K562 (cell line): ENCODE measurements at regions not wholly inside any gene's neighbourhood (a gene's known extent, or its start where the extent isn't known, plus 50 kb on each side); places are given as distances from the start of the nearest gene placed in this dataset.

ENCODE experiments used
- ATAC-seq: fragments of 200-7000 bp; cut with Tn5 transposase; 3 replicates; pipeline ENCODE4 v1.9.1; 2020; ENCODE audit warnings: moderate library complexity
- BruUV-seq: library from RNA; stranded (reverse); fragments of 400-500 nt; replicated peaks from 2 replicates; lab custom pipeline; 2021; lab: Mats Ljungman, UMichigan
- CTCF ChIA-PET: fragments of 300-600 bp; formaldehyde crosslinking; extraction: SDS; loops from one replicate; lab custom pipeline; 2021; ENCODE audit warnings: low intra/inter-chr PET ratio; lab: Yijun Ruan, JAX
- POLR2A ChIA-PET: fragments of 300-600, 350-650 bp; sonication (Branson Sonifier 250); formaldehyde crosslinking; extraction: SDS; loops from one replicate; lab custom pipeline; 2021; ENCODE audit warnings: antibody characterized with exemption, inconsistent platforms; lab: Yijun Ruan, JAX
- DNase-seq, 4 experiments: peaks; one replicate each; pipeline versions ENCODE4 v3.0.0 to v3.0.0-alpha.2; 2011 to 2018; ENCODE audit warnings: low spot score in 3 of 4, mixed read lengths in 3 of 4; ENCODE audit errors: extremely low read depth in 1 of 4
- FAIRE-seq: peaks from 2 replicates; lab custom pipeline; 2011; peaks lifted over from hg19 to GRCh38; lab: Jason Lieb, UNC
- H2AFZ ChIP-seq: 2 replicates; pipeline ENCODE4 v1.6.0; 2011; ENCODE audit warnings: low read depth, low read length, control low read depth, inconsistent platforms
- H3K27ac ChIP-seq: fragments of 200-600 bp; 3 replicates; pipeline ENCODE4 v1.8.0; 2011; ENCODE audit warnings: low read depth, mild to moderate bottlenecking, control low read depth, inconsistent platforms, low read length, moderate library complexity, mixed read lengths; ENCODE audit errors: extremely low read depth
- H3K27me3 ChIP-seq, 2 experiments: fragments of 300-600 bp in 1 of 2; 2 replicates in 1 of 2; 3 replicates in 1 of 2; pipeline versions ENCODE4 v1.6.0 to v1.8.0; 2011; ENCODE audit warnings: inconsistent platforms in 2 of 2, low read length in 2 of 2, mild to moderate bottlenecking in 1 of 2, mixed read lengths in 1 of 2, moderate library complexity in 1 of 2; ENCODE audit not compliant: control insufficient read depth in 2 of 2, insufficient read depth in 2 of 2
- H3K36me3 ChIP-seq: fragments of 300-600 bp; 3 replicates; pipeline ENCODE4 v1.8.0; 2011; ENCODE audit warnings: mild to moderate bottlenecking, low read length, inconsistent platforms; ENCODE audit not compliant: control insufficient read depth, insufficient read depth
- H3K4me1 ChIP-seq, 2 experiments: fragments of 200-600 bp in 1 of 2; replicated peaks in 1 of 2; 2 replicates in 1 of 2; 3 replicates in 1 of 2; pipeline versions ENCODE4 v1.5.1 to v1.8.0; 2011; ENCODE audit warnings: inconsistent platforms in 2 of 2, low read length in 2 of 2, mild to moderate bottlenecking in 1 of 2, mixed read lengths in 1 of 2, moderate library complexity in 1 of 2; ENCODE audit not compliant: control insufficient read depth in 2 of 2, insufficient read depth in 2 of 2
- H3K4me2 ChIP-seq: 2 replicates; pipeline ENCODE4 v1.6.1; 2011; ENCODE audit warnings: low read length, control low read depth, inconsistent platforms, mixed read lengths; ENCODE audit not compliant: insufficient read depth
- H3K4me3 ChIP-seq: fragments of 200-600 bp; sonication (generic), shearing (Covaris generic); 2 replicates; pipeline ENCODE4 v1.5.1; 2016; ENCODE audit warnings: control low read depth, inconsistent platforms
- H3K79me2 ChIP-seq: fragments of 200-600 bp; 3 replicates; pipeline ENCODE4 v1.8.0; 2011; ENCODE audit warnings: low read length, inconsistent platforms; ENCODE audit not compliant: control insufficient read depth, insufficient read depth
- H3K9ac ChIP-seq, 2 experiments: 2 replicates each; pipeline versions ENCODE4 v1.6.0 to v1.6.1; 2011; ENCODE audit warnings: low read depth in 2 of 2, low read length in 2 of 2, control low read depth in 1 of 2, inconsistent platforms in 1 of 2, mild to moderate bottlenecking in 1 of 2, mixed read lengths in 1 of 2; ENCODE audit not compliant: insufficient read depth in 1 of 2
- H3K9me1 ChIP-seq: one replicate; pipeline ENCODE4 v1.6.0; 2011; ENCODE audit warnings: inconsistent platforms, mild to moderate bottlenecking, low read length, moderate library complexity; ENCODE audit not compliant: control insufficient read depth, insufficient read depth
- H3K9me3 ChIP-seq: replicated peaks from 2 replicates; pipeline ENCODE4 v1.5.1; 2011; ENCODE audit warnings: low read depth, low read length, inconsistent platforms; ENCODE audit not compliant: control insufficient read depth, insufficient read depth
- H4K20me1 ChIP-seq: replicated peaks from 2 replicates; pipeline ENCODE4 v1.6.1; 2011; ENCODE audit warnings: low read length, inconsistent platforms, mixed read lengths; ENCODE audit not compliant: control insufficient read depth, insufficient read depth
- CBX2 ChIP-seq: fragments of 200-600 bp; sonication (generic); IDR thresholded peaks from one replicate; pipeline ENCODE4 v1.6.1; 2012; ENCODE audit warnings: mild to moderate bottlenecking, low read length, inconsistent platforms; ENCODE audit not compliant: insufficient read depth, poor library complexity, severe bottlenecking
- FOXP1 ChIP-seq: sonication (generic); formaldehyde crosslinking; IDR thresholded peaks from 2 replicates; pipeline ENCODE4 v1.8.0; 2022; ENCODE audit warnings: mild to moderate bottlenecking, missing genetic modification reagents
- L3MBTL2 ChIP-seq: fragments of 450-650 bp; IDR thresholded peaks from 2 replicates; pipeline ENCODE4 v1.6.1; 2016; ENCODE audit warnings: mild to moderate bottlenecking, moderate library complexity
- MTF1 ChIP-seq: fragments of 250-450 bp; sonication (Bioruptor Pico); IDR thresholded peaks from 2 replicates; pipeline ENCODE4 v1.9.0; 2021; ENCODE audit warnings: moderate library complexity, mild to moderate bottlenecking, inconsistent platforms, borderline replicate concordance
- NFIC ChIP-seq: fragments of 450-650 bp; IDR thresholded peaks from 2 replicates; pipeline ENCODE4 v1.6.1; 2017; ENCODE audit warnings: mild to moderate bottlenecking, inconsistent platforms
- NR2C2 ChIP-seq, 2 experiments: fragments of 200-800 bp in 1 of 2; sonication (Bioruptor generic) in 1 of 2; sonication (generic) in 1 of 2; formaldehyde crosslinking in 1 of 2; IDR thresholded peaks; 2 replicates each; pipeline versions ENCODE4 v1.6.1 to v1.8.0; 2016 to 2022; ENCODE audit warnings: mild to moderate bottlenecking in 1 of 2, missing compliant biosample characterization in 1 of 2, missing genetic modification characterization in 1 of 2, missing genetic modification reagents in 1 of 2
- SIN3B ChIP-seq: fragments of 450-650 bp; IDR thresholded peaks from 2 replicates; pipeline ENCODE4 v1.6.1; 2017; ENCODE audit warnings: low read depth, mild to moderate bottlenecking, moderate library complexity
- SLC30A9 ChIP-seq: fragments of 250-450 bp; sonication (Bioruptor Pico); IDR thresholded peaks from 2 replicates; pipeline ENCODE4 v1.8.0; 2022; ENCODE audit warnings: mild to moderate bottlenecking, moderate library complexity
- TCF7L2 ChIP-seq: fragments of 150-350 bp; IDR thresholded peaks from 2 replicates; pipeline ENCODE4 v1.6.1; 2016; ENCODE audit warnings: low read depth, mild to moderate bottlenecking, low read length, moderate library complexity
- TEAD4 ChIP-seq, 2 experiments: sonication (generic) in 1 of 2; formaldehyde crosslinking in 1 of 2; IDR thresholded peaks; 2 replicates each; pipeline versions ENCODE4 v1.6.1 to v1.8.0; 2012 to 2022; ENCODE audit warnings: borderline replicate concordance in 1 of 2, inconsistent platforms in 1 of 2, low read length in 1 of 2, mild to moderate bottlenecking in 1 of 2, missing genetic modification reagents in 1 of 2
- U2AF1 ChIP-seq: fragments of 200-400 bp; formaldehyde crosslinking; optimal IDR thresholded peaks from 2 replicates; pipeline ENCODE3; 2017; ENCODE audit warnings: mild to moderate bottlenecking, low read depth, low read length, moderate library complexity
- ZNF175 ChIP-seq: fragments of 200-800 bp; sonication (Bioruptor generic); IDR thresholded peaks from 2 replicates; pipeline ENCODE4 v1.6.1; 2016; ENCODE audit warnings: low read depth, mild to moderate bottlenecking, missing genetic modification characterization, missing compliant biosample characterization
- ZNF384 ChIP-seq: IDR thresholded peaks from 2 replicates; pipeline ENCODE4 v1.6.1; 2012; ENCODE audit warnings: low read depth, low read length, improper control_type of control experiment
- ZNF57 ChIP-seq: fragments of 450-650 bp; formaldehyde crosslinking; IDR thresholded peaks from 2 replicates; pipeline ENCODE4 v1.4.0; 2020; ENCODE audit warnings: mild to moderate bottlenecking, moderate library complexity
- WGBS: fragments of 100-300 bp; shearing (Covaris generic); methylation state at CpG from one replicate; pipeline ENCODE4 v1.1.6; 2016; ENCODE audit warnings: low coverage, mixed read lengths; ENCODE audit not compliant: insufficient coverage; ENCODE audit errors: missing lambda C conversion rate; 5-methylcytosine and 5-hydroxymethylcytosine counted together
- in situ Hi-C: fragments of 300-500 bp; cut with MboI; formaldehyde crosslinking; loops from 4 replicates; pipeline ENCODE4 v1.15.0; 2018; ENCODE audit warnings: inconsistent platforms, mixed read lengths
- intact Hi-C: fragments of 100-400 bp; cut with micrococcal nuclease; formaldehyde crosslinking; loops from 2 replicates; pipeline ENCODE4 v1.14.2; 2022
- TF ChIP-seq, protein P1 (sequence below): fragments of 250-450 bp; sonication (Bioruptor Pico); IDR thresholded peaks from 2 replicates; pipeline ENCODE4 v1.6.1; 2021; ENCODE audit warnings: mild to moderate bottlenecking
- TF ChIP-seq, protein P2 (sequence below): fragments of 250-450 bp; sonication (Bioruptor Pico); IDR thresholded peaks from 2 replicates; pipeline ENCODE4 v1.5.0; 2022; ENCODE audit warnings: mild to moderate bottlenecking
- TF ChIP-seq, protein P3 (sequence below): fragments of 250-450 bp; sonication (Bioruptor Pico); IDR thresholded peaks from 2 replicates; pipeline ENCODE4 v1.8.0; 2022; ENCODE audit warnings: inconsistent platforms

- H3K9me3 ChIP-seq, result no peaks in the 10 kb centered on the region
- WGBS, result 8% methylated on average over 19 of the region's 20 CpGs
- H3K79me2 ChIP-seq, result no peaks in the 10 kb centered on the region
- no peaks in the 10 kb centered on the region for H4K20me1 ChIP-seq
- ATAC-seq, result peak; percentile 95
- H3K4me3 ChIP-seq, result no peak overlapping the region
- H3K27ac ChIP-seq, result no peak overlapping the region
- intact Hi-C loops (no loop called here), in situ Hi-C loops (no loop called here)
- FAIRE-seq, result no peak
- H3K27me3 ChIP-seq, result no peaks in the 10 kb centered on the region
- H3K4me2 ChIP-seq, result peak overlapping the region; percentile 42
- peak overlapping the region; percentile 20 for H2AFZ ChIP-seq
- DNase-seq, result peak; percentile 20 to 68 (median 52)
- POLR2A ChIA-PET, result no interaction called here
- CTCF ChIA-PET, result no interaction called here
- H3K9me1 ChIP-seq, result no peaks in the 10 kb centered on the region
- BruUV-seq, result no TSS peak
- no peaks in the 10 kb centered on the region for H3K36me3 ChIP-seq
- H3K4me1 ChIP-seq, result peaks cover 0 to 3% of the 10 kb centered on the region in 2 experiments; a peak in 1 of 5 replicates
- no peak overlapping the region for H3K9ac ChIP-seq
- TF ChIP-seq, protein P1, sequence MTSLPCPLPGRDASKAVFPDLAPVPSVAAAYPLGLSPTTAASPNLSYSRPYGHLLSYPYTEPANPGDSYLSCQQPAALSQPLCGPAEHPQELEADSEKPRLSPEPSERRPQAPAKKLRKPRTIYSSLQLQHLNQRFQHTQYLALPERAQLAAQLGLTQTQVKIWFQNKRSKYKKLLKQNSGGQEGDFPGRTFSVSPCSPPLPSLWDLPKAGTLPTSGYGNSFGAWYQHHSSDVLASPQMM (CRISPR knock-in tag), result no peak
- TF ChIP-seq NFIC (peak; percentile 18; the same call in 1 of the 2 replicates), SLC30A9 (no peak), TEAD4 (IDR thresholded peaks at IDR 0.05; ENCODE audit: low read length) (no peak), TEAD4 (CRISPR knock-in tag; IDR thresholded peaks at IDR 0.05; ENCODE audit: borderline replicate concordance) (no peak), L3MBTL2 (peak; percentile 52; the same call in 1 of the 2 replicates), ZNF384 (no peak), U2AF1 (no peak), SIN3B (no peak), ZNF175 (CRISPR knock-in tag) (0 out of 2 replicates have a peak, but pooled peaks have one; percentile 40), NR2C2 (CRISPR knock-in tag; IDR thresholded peaks at IDR 0.05) (no peak), NR2C2 (tag; IDR thresholded peaks at IDR 0.05) (peak; percentile 28; the same call in 1 of the 2 replicates), ZNF57 (CRISPR knock-in tag) (no peak), CBX2 (no peak), FOXP1 (CRISPR knock-in tag) (no peak), TCF7L2 (no peak), MTF1 (CRISPR knock-in tag) (no peak)
- TF ChIP-seq, protein P2, sequence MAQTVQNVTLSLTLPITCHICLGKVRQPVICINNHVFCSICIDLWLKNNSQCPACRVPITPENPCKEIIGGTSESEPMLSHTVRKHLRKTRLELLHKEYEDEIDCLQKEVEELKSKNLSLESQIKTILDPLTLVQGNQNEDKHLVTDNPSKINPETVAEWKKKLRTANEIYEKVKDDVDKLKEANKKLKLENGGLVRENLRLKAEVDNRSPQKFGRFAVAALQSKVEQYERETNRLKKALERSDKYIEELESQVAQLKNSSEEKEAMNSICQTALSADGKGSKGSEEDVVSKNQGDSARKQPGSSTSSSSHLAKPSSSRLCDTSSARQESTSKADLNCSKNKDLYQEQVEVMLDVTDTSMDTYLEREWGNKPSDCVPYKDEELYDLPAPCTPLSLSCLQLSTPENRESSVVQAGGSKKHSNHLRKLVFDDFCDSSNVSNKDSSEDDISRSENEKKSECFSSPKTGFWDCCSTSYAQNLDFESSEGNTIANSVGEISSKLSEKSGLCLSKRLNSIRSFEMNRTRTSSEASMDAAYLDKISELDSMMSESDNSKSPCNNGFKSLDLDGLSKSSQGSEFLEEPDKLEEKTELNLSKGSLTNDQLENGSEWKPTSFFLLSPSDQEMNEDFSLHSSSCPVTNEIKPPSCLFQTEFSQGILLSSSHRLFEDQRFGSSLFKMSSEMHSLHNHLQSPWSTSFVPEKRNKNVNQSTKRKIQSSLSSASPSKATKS (CRISPR knock-in tag), result no peak
- TF ChIP-seq, protein P3, sequence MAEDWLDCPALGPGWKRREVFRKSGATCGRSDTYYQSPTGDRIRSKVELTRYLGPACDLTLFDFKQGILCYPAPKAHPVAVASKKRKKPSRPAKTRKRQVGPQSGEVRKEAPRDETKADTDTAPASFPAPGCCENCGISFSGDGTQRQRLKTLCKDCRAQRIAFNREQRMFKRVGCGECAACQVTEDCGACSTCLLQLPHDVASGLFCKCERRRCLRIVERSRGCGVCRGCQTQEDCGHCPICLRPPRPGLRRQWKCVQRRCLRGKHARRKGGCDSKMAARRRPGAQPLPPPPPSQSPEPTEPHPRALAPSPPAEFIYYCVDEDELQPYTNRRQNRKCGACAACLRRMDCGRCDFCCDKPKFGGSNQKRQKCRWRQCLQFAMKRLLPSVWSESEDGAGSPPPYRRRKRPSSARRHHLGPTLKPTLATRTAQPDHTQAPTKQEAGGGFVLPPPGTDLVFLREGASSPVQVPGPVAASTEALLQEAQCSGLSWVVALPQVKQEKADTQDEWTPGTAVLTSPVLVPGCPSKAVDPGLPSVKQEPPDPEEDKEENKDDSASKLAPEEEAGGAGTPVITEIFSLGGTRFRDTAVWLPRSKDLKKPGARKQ (CRISPR knock-in tag), result no peak
Observed at GRCh38 chr1:94734963-94735901, 84.9 kb upstream of the SLC44A3 start.
